GM21381 (cell line): ENCODE measurements at regions not wholly inside any gene's neighbourhood (a gene's known extent, or its start where the extent isn't known, plus 50 kb on each side); places are given as distances from the start of the nearest gene placed in this dataset.
"Not testable (repeated sequence)": the region's sequence is repeated elsewhere in the genome, so short reads cannot be mapped to it uniquely, and the experiment has no call there.

Source experiments
- ATAC-seq: cut with Tn5 transposase; IDR thresholded peaks from one replicate; pipeline ENCODE4 v1.9.1; 2021; ENCODE audit warnings: mild to moderate bottlenecking, moderate library complexity; ENCODE audit not compliant: unreplicated experiment

DNA sequence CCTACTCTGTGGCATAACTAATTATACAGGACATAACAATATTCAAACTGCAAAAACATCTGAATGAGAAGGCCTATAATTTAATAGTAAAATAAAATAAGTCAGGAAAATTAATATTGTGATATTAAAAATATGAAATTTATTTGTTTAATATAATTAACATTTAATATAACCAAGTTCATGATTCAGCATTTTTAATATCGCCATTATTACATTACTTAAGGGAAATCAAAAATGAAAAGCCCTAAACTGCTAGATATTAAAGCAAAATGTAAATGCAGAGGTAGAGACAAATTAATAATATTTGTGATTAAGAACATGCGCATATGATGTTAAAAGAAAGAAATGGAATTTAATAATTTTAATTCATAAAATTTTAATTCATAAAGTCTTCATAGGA is 683.4 kb upstream of the EYS start:
- ATAC-seq = no peak

DNA sequence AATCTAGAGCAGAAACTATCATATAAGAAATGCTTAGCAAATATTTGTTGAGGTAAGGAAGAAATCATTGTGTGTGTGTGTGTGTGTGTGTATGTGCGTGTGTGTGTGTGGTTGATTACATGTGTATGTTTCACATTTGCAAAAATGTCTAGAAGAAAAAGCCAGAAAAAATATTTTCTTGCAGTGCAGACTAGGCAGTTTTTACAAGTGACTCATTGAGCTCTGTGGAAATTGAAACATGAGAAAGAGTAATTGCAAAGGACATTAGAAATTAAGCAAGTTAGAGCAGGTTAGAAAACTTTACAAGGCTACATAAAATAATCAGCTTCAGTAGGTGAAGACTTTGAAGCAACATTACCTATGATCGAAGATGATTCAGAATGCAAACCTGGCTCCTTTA is 669.0 kb upstream of the EYS start:
- no peak for ATAC-seq

DNA sequence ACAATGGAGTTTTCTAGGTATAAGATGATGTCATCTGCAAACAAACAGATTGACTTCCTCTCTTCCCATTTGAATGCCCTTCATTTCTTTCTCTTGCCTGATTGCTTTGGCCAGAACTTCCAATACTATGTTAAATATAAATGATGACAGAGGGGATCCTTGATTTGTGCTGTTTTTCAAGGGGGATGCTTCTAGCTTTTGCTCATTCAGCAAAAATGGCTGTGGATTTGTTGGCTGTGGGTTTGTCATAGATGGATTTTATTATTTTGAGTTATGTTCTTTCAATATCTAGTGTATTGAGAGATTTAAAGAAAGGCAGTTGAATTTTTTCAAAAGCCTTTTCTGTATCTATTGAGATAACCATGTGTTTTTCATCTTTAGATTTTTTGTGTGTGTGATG is 662.4 kb upstream of the EYS start:
- ATAC-seq = no peak

DNA sequence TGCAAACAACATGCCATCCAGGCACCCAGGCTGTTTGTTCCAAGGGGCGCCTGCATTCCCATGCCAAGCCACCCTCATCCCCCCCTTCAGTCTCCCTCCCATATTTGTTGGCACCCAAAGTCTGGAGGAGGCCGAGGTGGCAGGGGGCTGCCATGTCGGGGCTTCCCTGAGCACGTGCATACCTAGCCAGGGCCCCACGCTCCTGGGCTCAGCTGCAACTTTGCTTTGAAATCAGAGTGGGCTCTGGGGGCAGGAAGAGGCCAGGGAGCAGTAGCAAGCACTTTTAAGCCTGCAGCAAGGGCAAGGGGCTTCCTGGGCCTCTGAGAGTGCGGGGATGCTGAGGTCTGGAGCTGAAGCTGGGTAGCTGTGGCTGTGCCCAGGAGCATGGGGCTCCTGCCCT is 655.9 kb upstream of the EYS start:
- ATAC-seq = no peak

GRCh38 chr6:66361886-66362285 is 654.9 kb upstream of the EYS start:
- ATAC-seq = no peak

DNA sequence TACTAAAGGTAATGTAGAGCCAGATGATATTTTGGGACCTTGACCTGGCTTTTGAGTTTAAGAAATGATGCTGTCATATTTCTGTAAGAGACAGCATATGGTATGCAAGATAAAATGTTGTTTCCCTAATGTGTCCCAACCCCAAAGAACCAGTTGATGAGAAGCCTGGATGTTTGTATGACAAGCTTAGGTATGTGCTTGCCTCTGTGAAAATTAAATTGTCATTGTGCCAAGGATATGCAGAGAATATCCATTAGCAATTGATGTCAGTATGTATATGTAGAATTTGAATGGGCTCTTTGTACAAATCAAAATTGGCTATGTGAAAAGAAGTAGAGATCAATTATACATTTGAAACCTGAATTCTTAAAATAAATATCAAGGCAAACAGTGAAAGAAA is 650.8 kb upstream of the EYS start:
- ATAC-seq = no peak

GRCh38 chr6:66355471-66355870 is 648.4 kb upstream of the EYS start:
- ATAC-seq = no peak

DNA sequence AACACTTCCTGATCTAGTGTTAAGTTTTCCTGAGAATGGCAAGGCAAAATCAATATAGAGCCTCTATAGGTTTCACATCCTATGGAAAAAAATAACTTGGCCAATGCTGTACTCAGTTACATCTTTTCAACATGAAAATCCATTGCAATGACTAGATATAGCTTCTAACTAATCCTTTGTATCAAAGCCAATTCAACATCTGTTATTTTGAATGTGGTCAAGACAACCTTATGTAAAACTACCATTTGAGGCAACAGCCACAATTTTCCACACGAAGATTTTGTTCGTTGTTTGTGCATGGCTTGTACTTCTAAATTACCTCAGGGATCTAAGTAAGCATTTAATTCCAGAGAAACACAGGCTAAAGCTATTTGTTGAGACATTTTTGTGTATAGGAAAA is 637.8 kb upstream of the EYS start:
- ATAC-seq = no peak

- no peak for ATAC-seq
These were observed 633.7 kb upstream of the EYS start for GRCh38 chr6:66340736-66341135.

DNA sequence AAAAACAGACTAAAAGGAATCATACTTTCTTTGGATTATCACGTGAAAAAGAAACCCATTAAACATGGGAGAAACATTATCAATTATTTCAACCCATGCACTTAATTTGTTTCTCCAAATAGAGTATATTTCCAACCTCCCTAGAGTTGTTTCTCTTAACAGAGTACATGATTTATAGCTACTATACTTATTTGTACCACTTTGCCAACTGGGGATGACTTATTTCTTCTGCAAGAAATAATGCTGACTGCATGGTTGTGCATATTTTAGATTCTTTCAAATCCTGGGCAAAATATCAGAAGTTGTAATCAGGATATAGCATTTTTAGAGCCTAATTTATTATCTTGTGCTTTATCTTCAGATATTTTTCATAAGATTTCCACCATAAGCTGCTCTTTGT is 629.1 kb upstream of the EYS start:
- no peak for ATAC-seq

DNA sequence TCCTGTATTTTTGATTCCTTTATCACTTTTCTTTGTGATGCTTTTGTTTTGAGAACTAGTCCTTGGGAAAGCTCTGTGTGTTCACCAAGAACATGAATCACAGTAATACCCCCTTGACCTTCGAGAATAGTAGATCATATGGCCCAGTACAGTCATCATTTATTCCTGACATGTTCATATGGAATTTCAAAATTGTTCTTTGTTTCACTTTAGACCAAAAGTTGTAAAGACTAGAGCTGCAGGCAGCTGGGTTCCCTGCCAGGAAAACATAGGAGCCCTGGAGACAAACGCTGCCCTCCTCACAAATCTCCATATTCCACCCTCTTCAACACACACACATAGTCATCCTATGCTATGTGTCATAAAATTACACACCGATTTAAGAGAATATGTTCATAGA is 621.2 kb upstream of the EYS start:
- no peak for ATAC-seq

- ATAC-seq = no peak
These were observed 619.2 kb upstream of the EYS start for GRCh38 chr6:66326228-66326627.

- ATAC-seq = no peak
These were observed 614.0 kb upstream of the EYS start for GRCh38 chr6:66321017-66321416.

DNA sequence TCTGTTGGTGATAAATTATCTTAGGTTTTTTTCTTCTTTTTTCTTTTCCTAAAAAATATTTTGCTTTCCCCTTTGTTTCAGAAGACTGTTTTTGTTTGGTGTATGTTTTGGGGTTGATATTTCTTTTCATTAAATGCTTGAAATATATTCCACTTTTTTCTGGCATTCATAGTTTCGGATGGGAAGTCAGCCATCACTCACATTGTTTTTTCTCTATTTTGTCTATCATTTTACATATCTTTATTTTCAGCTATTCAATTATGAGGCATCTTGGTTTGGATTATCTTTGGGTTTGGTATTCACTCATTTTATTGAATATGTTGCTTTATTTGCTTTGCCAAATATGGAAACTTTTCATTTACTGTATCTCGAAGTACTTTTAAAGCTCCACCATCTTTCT is 600.5 kb upstream of the EYS start:
- ATAC-seq = no peak

GRCh38 chr6:66291905-66292304 is 584.9 kb upstream of the EYS start:
- ATAC-seq = no peak

DNA sequence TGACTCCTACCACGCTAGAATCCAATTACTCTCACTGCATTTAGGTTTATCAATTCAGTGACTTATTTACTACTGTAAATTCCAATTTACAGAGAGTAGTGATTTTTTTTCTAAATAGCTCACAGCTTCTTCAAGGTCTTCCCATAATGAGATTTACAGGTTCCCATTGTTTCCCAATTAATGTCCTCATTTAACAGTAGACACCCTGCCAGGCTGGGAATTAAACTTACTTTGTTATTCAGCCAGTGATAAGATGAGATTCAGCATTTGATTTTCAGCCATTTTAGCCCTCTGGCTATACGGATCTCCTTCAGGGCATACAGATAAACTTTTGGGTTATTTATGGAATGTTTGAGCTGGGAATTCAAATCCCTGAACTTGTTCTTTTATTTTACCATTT is 582.9 kb upstream of the EYS start:
- no peak for ATAC-seq

DNA sequence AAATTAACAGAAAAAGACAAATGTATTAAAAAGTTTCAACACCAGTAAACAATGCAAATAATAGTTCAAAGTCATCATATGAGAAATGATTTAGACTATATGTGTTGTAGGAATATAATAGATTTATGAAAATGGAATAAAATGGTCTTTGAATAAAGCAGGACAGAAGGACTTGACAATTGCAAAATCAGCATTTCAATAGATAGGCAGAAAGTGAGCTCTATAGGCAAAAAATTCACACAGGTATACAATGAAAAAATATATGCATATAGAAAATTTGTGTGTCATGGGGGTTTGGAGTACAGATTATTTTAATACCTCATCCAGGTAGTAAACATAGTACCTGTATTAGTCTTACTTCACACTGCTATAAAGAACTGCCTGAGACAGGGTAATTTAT is 571.1 kb upstream of the EYS start:
- no peak for ATAC-seq

DNA sequence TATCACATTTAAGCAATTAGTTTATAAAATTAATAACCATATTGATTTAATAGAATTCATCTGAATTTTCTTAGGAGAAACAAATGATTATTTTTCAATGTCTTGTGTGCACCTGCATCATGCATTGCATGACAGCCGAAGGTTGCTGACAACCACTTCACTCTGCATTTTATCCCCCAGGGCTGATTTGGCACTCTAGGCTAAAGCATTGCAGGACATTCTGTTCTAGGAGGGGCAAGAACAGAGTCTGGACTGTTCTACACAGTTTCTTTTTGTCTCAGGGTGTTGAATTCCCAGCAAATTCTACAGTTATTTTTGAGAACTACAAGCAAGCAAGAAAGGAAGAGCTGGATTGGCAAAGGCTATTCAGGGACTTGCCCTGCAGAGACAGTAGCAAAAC is 570.4 kb upstream of the EYS start:
- no peak for ATAC-seq

GRCh38 chr6:66265737-66266136 is 558.7 kb upstream of the EYS start:
- no peak for ATAC-seq

DNA sequence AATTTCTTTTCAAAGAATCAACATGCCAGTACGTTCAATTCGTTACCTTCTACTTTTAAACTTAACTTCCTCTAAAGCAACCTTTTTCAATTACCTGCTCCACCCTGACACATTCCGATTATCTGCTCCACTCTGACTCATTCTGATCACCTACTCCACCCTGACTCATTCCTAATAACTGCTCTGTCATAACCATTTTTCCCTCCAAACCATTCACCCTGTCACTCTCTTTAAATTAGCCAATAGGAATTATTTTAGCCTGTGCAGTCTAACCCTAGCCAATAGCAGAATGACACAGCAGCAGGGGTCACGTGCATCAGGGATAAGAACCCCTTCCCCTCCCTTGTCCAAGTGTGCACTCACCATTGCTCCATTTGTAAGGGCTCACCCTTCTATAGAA is 557.4 kb upstream of the EYS start:
- ATAC-seq = no peak

GRCh38 chr6:66258731-66259487 is 551.9 kb upstream of the EYS start:
- ATAC-seq = not testable (repeated sequence)

- ATAC-seq = no peak
These were observed 538.2 kb upstream of the EYS start for GRCh38 chr6:66245231-66245630.

DNA sequence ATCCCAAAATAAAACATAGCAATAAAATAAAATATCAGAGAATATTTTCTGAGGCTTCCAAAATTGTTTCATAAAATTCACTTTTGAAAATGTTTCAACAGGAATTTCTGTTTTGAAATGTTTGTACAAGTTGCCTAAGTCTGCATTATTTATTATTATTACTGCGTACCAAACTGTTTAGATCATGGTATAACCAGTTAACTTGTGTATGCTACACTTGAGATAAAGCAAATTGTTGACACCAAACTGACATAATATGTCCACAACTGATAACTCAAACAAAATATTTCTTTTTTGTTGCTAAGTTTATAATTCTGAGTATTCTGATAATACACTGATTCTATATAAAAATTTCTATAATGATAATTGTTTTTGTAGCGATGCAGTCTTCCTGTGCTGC is 531.8 kb upstream of the EYS start:
- no peak for ATAC-seq
